Lower leg skin (tissue), 4 donors: ENCODE measurements at regions not wholly inside any gene's neighbourhood (a gene's known extent, or its start where the extent isn't known, plus 50 kb on each side); places are given as distances from the start of the nearest gene placed in this dataset.

ENCODE experiments used
- DNase-seq, 2 donors: peaks; one replicate each; pipeline ENCODE4 v3.0.0-alpha.2; 2019; ENCODE audit warnings: low spot score in 2 of 2
- H3K4me3 ChIP-seq: fragments of 200-600 bp; sonication (generic); 2 replicates; pipeline ENCODE4 v1.5.1; 2017; ENCODE audit warnings: mild to moderate bottlenecking, low read depth; ENCODE audit not compliant: poor library complexity, severe bottlenecking
- POLR2A ChIP-seq, 2 donors: fragments of 450-650 bp; IDR thresholded peaks; one replicate each; pipeline ENCODE4 v1.6.1; 2016 to 2017; ENCODE audit warnings: antibody characterized with exemption in 2 of 2, mild to moderate bottlenecking in 1 of 2, moderate library complexity in 1 of 2
- whole genome bisulfite sequencing, 2 donors: methylation state at CpG; one replicate each; pipeline ENCODE4 v1.1.5; 2018; 5-methylcytosine and 5-hydroxymethylcytosine counted together
- intact Hi-C: fragments of 100-400 bp; cut with DNase I; formaldehyde crosslinking; loops from one replicate; pipeline ENCODE4 v1.15.0; 2023; ENCODE audit warnings: low total_unique reads
- TF ChIP-seq, protein P1 (sequence below), 3 donors: fragments of 450-650 bp; IDR thresholded peaks; one replicate each; pipeline ENCODE4 v1.5.1; 2016; ENCODE audit warnings: antibody characterized with exemption in 3 of 3, mild to moderate bottlenecking in 3 of 3, moderate library complexity in 2 of 3

DNA sequence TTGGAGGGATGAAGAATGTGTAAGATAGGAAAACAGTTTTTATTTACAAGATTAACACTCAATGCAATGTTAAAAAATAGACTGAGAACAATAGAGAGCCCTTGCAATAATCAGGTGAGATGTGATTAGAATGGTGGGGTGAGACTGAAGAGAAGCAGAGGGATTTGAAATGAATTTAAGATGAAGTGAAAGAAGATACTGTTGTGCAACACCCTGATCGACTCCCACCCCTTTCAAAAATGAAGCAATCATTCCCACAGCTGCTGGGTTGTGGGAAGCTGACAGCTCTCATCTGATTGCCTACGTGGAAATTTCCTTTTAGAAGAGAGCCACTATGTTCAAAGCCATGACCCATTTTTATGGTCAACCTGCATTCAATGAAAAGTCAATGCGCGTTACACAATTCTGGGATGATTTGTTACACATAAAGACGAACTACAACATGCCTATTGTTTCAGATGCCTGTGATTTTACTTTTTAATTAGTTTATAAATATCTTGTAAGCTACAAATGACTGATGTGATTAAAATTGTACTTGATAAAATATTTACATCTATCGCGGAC, 1374.8 kb downstream of the PCDH9 start:
- 67 to 75% methylated on average over 7 of the region's 7 CpGs for whole genome bisulfite sequencing, 2 donors
- intact Hi-C loops: no loop called here
- no peak for DNase-seq
- TF ChIP-seq, protein P1, sequence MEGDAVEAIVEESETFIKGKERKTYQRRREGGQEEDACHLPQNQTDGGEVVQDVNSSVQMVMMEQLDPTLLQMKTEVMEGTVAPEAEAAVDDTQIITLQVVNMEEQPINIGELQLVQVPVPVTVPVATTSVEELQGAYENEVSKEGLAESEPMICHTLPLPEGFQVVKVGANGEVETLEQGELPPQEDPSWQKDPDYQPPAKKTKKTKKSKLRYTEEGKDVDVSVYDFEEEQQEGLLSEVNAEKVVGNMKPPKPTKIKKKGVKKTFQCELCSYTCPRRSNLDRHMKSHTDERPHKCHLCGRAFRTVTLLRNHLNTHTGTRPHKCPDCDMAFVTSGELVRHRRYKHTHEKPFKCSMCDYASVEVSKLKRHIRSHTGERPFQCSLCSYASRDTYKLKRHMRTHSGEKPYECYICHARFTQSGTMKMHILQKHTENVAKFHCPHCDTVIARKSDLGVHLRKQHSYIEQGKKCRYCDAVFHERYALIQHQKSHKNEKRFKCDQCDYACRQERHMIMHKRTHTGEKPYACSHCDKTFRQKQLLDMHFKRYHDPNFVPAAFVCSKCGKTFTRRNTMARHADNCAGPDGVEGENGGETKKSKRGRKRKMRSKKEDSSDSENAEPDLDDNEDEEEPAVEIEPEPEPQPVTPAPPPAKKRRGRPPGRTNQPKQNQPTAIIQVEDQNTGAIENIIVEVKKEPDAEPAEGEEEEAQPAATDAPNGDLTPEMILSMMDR (IDR thresholded peaks at IDR 0.05): no peak
- no peak for TF ChIP-seq POLR2A (IDR thresholded peaks at IDR 0.05)
- no peak overlapping the region for H3K4me3 ChIP-seq

GRCh38 chr13:65854431-65854830, 1375.7 kb downstream of the PCDH9 start:
- TF ChIP-seq, protein P1 (IDR thresholded peaks at IDR 0.05): no peak
- no peak for TF ChIP-seq POLR2A (IDR thresholded peaks at IDR 0.05)
- 49 to 65% methylated on average over 3 of the region's 3 CpGs for WGBS, 2 donors
- intact Hi-C loops: no loop called here
- no peak for DNase-seq
- H3K4me3 ChIP-seq: no peak overlapping the region

DNA sequence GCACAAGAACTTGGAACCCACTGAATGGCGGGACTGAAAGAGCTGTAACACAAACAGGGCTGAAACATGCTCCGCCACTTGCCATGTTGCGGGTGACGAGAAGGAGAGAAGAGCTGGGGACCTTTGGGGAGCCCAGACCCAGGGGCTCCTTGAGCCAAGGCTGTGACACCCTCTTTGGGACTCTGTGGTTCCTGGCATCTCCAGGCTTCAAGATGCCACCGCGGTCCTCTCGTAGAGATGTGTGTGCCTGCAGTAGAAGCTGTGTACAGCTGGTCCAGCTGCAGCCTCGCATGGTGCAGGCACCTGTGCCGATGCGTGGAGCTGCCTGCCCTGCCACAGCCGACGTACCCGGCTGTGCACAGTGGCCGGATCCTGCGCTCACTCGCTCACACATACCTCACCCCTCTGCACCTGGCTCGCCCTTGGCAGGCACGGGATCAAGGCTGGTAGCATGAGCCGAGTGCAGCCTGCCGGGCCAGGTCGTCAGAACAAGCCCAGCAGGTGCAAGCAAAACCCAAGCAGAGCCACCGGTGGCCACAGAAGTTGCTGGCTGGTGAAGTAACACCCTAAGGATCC, 1385.8 kb downstream of the PCDH9 start:
- DNase-seq: no peak
- intact Hi-C loops: no loop called here
- WGBS, 2 donors: 93 to 98% methylated on average over 21 to 22 of the region's 22 CpGs
- TF ChIP-seq POLR2A (IDR thresholded peaks at IDR 0.05): no peak
- TF ChIP-seq, protein P1 (IDR thresholded peaks at IDR 0.05): no peak
- H3K4me3 ChIP-seq: no peak overlapping the region

DNA sequence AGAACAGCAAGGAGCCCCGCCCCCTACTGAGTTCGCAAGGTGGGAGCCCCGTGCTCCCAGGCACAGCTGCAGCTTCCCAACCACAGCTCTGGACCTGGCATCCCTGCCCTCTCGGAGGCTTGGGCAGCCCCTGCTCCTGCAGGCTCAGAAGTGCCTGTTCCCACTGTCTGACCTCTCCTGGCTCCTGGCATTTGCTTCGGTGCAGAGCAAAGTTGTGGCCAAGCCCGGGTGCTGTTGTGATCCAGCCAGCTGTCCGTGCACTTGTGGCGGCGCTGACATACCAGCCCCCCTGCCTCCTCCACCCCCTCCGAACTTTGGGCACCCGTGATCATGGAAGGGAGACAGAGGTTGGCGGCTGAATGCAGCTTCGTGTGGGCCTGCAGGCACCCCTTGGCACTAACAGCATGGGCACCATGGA, 1386.8 kb downstream of the PCDH9 start:
- 91 to 92% methylated on average over 6 to 13 of the region's 13 CpGs for WGBS, 2 donors
- no peak overlapping the region for H3K4me3 ChIP-seq
- intact Hi-C loops: no loop called here
- no peak for DNase-seq
- no peak for TF ChIP-seq POLR2A (IDR thresholded peaks at IDR 0.05)
- TF ChIP-seq, protein P1 (IDR thresholded peaks at IDR 0.05): no peak

GRCh38 chr13:65841156-65841555, 1389.0 kb downstream of the PCDH9 start:
- 62 to 66% methylated on average over 3 of the region's 3 CpGs for WGBS, 2 donors
- TF ChIP-seq, protein P1 (IDR thresholded peaks at IDR 0.05): no peak
- no peak for TF ChIP-seq POLR2A (IDR thresholded peaks at IDR 0.05)
- intact Hi-C loops: no loop called here
- DNase-seq: no peak
- no peak overlapping the region for H3K4me3 ChIP-seq

DNA sequence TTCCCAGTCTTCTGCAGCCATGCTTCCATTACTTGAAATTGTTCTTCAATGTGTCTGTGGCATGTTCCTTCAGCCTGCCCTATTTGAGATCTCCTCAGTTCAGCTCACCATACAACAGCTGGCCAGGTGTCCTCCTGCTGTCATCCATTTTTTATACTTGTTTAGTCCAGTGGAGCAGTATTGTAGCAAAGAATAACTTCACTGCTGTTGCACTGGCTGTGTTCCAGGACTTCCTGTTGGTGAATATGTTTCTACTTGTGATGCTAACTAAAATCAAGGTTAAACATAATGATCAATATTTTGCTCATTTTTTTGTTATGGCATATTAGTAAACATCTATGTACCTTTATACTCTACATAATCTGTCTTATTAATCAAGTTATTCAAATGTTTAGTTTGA, 1394.1 kb downstream of the PCDH9 start:
- intact Hi-C loops: no loop called here
- DNase-seq: no peak
- TF ChIP-seq, protein P1 (IDR thresholded peaks at IDR 0.05): no peak
- TF ChIP-seq POLR2A (IDR thresholded peaks at IDR 0.05): no peak
- H3K4me3 ChIP-seq: no peak overlapping the region
